ENCODE measurements at regions not wholly inside any gene's neighbourhood (a gene's known extent, or its start where the extent isn't known, plus 50 kb on each side); places are given as distances from the start of the nearest gene placed in this dataset.

DNA sequence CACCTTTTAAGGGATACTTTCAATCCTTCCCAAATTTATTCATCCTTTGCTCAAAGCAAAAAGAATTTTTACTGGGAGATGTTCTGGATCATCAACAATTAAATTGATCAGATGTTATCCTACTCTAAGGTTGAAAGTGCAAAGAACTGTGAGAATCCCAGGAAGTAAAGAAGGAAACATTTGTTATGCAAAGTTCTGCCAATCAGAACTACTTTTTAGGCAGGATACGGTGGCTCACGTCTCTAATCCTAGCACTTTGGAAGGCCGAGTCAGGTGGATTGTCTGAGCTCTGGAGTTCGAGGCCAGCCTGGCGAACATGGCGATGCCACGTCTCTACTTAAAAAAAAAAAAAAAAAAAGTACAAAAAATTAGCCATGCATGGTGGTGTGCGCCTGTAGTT, 882.3 kb downstream of the DIAPH3 start:
- TF ChIP-seq ZNF8 (CRISPR knock-in tag; IDR thresholded peaks at IDR 0.05) (no peak), BACH2 (CRISPR knock-in tag; IDR thresholded peaks at IDR 0.05; ENCODE audit: borderline replicate concordance) (no peak), ISL1 (CRISPR knock-in tag; IDR thresholded peaks at IDR 0.05) (no peak), SNAI2 (CRISPR knock-in tag; IDR thresholded peaks at IDR 0.05) (no peak), TOX (CRISPR knock-in tag; IDR thresholded peaks at IDR 0.05; ENCODE audit: borderline replicate concordance) (no peak)
- TF ChIP-seq, protein P1, sequence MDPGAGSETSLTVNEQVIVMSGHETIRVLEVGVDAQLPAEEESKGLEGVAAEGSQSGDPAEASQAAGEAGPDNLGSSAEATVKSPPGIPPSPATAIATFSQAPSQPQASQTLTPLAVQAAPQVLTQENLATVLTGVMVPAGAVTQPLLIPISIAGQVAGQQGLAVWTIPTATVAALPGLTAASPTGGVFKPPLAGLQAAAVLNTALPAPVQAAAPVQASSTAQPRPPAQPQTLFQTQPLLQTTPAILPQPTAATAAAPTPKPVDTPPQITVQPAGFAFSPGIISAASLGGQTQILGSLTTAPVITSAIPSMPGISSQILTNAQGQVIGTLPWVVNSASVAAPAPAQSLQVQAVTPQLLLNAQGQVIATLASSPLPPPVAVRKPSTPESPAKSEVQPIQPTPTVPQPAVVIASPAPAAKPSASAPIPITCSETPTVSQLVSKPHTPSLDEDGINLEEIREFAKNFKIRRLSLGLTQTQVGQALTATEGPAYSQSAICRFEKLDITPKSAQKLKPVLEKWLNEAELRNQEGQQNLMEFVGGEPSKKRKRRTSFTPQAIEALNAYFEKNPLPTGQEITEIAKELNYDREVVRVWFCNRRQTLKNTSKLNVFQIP (CRISPR knock-in tag; IDR thresholded peaks at IDR 0.05; ENCODE audit: borderline replicate concordance, low read depth), result no peak

All from SK-N-SH treated with all-trans-retinoic acid at 6 μM for 48 hours (cell line).